ENCODE measurements at regions not wholly inside any gene's neighbourhood (a gene's known extent, or its start where the extent isn't known, plus 50 kb on each side); places are given as distances from the start of the nearest gene placed in this dataset.

DNA sequence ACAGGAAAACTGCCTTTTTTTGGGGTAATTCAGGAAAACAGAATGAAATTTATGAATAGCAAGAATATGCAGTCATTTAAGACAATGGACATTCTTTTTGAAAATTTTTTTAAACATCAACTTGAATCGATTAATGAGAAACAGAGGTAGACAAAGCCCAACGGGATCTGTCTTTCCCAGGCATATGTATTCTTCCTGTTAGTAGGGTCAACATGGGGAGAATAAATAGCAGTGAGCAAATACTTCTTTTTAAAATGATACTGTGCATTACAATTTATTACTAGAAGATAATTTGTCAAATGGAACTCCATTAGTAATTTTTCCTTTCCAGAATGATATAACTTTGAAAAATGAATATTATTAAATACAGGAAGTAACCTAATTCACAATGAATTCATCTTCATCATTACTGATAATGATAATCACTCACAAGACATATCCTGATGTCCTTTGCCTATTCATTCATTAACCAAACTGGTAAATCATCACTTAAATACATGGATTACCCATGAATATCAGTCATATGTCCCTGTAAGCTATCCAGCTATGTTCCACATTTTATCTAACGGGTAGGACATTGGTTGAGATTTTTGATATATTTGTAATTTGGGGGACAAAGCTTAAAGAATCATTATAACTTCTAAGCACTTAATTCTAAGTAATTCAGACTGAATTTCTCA, 209.2 kb upstream of the CDIN1 start:
- H2AFZ ChIP-seq (ENCODE audit: low read depth), result no peak overlapping the region
- H3K79me2 ChIP-seq (ENCODE audit: insufficient read depth, low read depth), result no peaks in the 10 kb centered on the region
- no peak overlapping the region for H3K27ac ChIP-seq
- no peaks in the 10 kb centered on the region for H3K27me3 ChIP-seq (ENCODE audit: insufficient read depth, low read depth)
- TF ChIP-seq, protein P1, sequence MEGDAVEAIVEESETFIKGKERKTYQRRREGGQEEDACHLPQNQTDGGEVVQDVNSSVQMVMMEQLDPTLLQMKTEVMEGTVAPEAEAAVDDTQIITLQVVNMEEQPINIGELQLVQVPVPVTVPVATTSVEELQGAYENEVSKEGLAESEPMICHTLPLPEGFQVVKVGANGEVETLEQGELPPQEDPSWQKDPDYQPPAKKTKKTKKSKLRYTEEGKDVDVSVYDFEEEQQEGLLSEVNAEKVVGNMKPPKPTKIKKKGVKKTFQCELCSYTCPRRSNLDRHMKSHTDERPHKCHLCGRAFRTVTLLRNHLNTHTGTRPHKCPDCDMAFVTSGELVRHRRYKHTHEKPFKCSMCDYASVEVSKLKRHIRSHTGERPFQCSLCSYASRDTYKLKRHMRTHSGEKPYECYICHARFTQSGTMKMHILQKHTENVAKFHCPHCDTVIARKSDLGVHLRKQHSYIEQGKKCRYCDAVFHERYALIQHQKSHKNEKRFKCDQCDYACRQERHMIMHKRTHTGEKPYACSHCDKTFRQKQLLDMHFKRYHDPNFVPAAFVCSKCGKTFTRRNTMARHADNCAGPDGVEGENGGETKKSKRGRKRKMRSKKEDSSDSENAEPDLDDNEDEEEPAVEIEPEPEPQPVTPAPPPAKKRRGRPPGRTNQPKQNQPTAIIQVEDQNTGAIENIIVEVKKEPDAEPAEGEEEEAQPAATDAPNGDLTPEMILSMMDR (conservative IDR thresholded peaks at IDR 0.05; ENCODE audit: low read depth, low read length), result no peak
- no peak overlapping the region for H3K9ac ChIP-seq
- no peaks in the 10 kb centered on the region for H3K4me1 ChIP-seq (ENCODE audit: low read depth, poor library complexity, severe bottlenecking)
- H3K4me2 ChIP-seq, result no peak overlapping the region
- no peak overlapping the region for H3K4me3 ChIP-seq (IDR thresholded peaks at IDR 0.05; ENCODE audit: insufficient read depth, low read depth, low read length)
- H3K36me3 ChIP-seq (ENCODE audit: insufficient read depth), result no peaks in the 10 kb centered on the region
- H4K20me1 ChIP-seq (ENCODE audit: insufficient read depth), result no peaks in the 10 kb centered on the region

DNA sequence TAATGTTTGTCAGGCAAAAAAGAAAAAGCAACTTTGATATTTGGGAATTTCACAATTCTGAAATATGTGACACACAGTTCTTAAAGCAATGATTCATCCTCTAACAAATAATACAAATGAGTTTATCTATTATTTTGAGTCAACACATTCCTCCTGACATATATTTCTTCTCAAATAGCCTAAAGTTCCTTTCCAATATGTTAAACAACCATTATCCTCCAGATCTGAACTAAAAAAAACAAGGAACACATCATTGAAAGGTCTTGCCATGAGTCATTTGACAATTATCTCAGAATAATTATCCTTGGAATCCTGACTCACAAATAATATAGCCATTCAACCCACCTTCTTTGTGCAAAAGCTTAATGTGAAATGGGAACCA, 208.7 kb upstream of the CDIN1 start:
- Histone ChIP-seq H3K4me1 (ENCODE audit: low read depth, poor library complexity, severe bottlenecking) (no peaks in the 10 kb centered on the region), H4K20me1 (ENCODE audit: insufficient read depth) (no peaks in the 10 kb centered on the region), H3K79me2 (ENCODE audit: insufficient read depth, low read depth) (no peaks in the 10 kb centered on the region), H3K27ac (no peak overlapping the region), H3K36me3 (ENCODE audit: insufficient read depth) (no peaks in the 10 kb centered on the region), H3K4me2 (no peak overlapping the region), H2AFZ (ENCODE audit: low read depth) (no peak overlapping the region), H3K4me3 (IDR thresholded peaks at IDR 0.05; ENCODE audit: insufficient read depth, low read depth, low read length) (no peak overlapping the region), H3K27me3 (ENCODE audit: insufficient read depth, low read depth) (no peaks in the 10 kb centered on the region), H3K9ac (no peak overlapping the region)
- TF ChIP-seq, protein P1 (conservative IDR thresholded peaks at IDR 0.05; ENCODE audit: low read depth, low read length), result no peak

DNA sequence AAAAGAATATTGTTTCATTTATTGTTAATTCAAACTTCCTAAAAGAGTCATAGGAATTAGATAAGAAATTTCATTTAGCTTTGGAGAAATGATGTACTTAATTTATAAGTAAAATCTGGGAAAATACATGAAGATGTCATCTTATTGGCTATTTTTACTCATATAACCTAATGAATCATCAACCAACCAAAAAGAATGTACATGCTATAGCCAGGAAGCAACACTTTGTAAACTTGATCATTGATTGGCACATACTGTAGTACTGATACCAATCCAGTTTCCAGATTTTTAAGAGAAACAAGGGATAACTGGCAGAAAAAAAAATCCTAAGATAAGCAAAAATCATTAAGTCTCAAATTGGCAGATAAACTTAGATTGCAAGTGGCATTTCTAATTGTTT, 207.9 kb upstream of the CDIN1 start:
- TF ChIP-seq, protein P1 (conservative IDR thresholded peaks at IDR 0.05; ENCODE audit: low read depth, low read length), result no peak
- no peaks in the 10 kb centered on the region for H3K36me3 ChIP-seq (ENCODE audit: insufficient read depth)
- no peak overlapping the region for H2AFZ ChIP-seq (ENCODE audit: low read depth)
- no peak overlapping the region for H3K9ac ChIP-seq
- H3K4me1 ChIP-seq (ENCODE audit: low read depth, poor library complexity, severe bottlenecking), result no peaks in the 10 kb centered on the region
- H3K27ac ChIP-seq, result no peak overlapping the region
- no peak overlapping the region for H3K4me3 ChIP-seq (IDR thresholded peaks at IDR 0.05; ENCODE audit: insufficient read depth, low read depth, low read length)
- no peaks in the 10 kb centered on the region for H3K27me3 ChIP-seq (ENCODE audit: insufficient read depth, low read depth)
- H3K79me2 ChIP-seq (ENCODE audit: insufficient read depth, low read depth), result no peaks in the 10 kb centered on the region
- no peak overlapping the region for H3K4me2 ChIP-seq
- no peaks in the 10 kb centered on the region for H4K20me1 ChIP-seq (ENCODE audit: insufficient read depth)

DNA sequence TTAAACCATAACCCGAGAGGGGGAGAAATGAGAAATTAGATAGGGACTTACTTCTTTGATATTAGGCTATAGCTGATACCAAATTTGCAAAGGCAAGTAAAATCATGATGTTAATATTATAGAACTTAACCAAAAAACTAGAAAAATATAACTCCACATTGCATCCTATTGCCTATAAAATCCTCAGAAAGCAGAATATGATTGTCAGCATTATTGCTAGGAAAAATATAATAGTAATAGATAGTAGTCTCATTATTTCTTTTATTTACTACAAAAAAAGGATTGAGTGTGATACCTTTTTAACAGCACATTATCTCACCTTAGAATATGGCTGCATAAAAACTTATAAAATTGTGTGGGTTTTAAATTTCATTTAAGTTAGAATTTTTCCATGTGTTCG, 206.5 kb upstream of the CDIN1 start:
- H3K4me3 ChIP-seq (IDR thresholded peaks at IDR 0.05; ENCODE audit: insufficient read depth, low read depth, low read length), result no peak overlapping the region
- TF ChIP-seq, protein P1 (conservative IDR thresholded peaks at IDR 0.05; ENCODE audit: low read depth, low read length), result no peak
- no peaks in the 10 kb centered on the region for H3K27me3 ChIP-seq (ENCODE audit: insufficient read depth, low read depth)
- H2AFZ ChIP-seq (ENCODE audit: low read depth), result no peak overlapping the region
- H3K79me2 ChIP-seq (ENCODE audit: insufficient read depth, low read depth), result no peaks in the 10 kb centered on the region
- no peaks in the 10 kb centered on the region for H3K4me1 ChIP-seq (ENCODE audit: low read depth, poor library complexity, severe bottlenecking)
- no peaks in the 10 kb centered on the region for H4K20me1 ChIP-seq (ENCODE audit: insufficient read depth)
- no peak overlapping the region for H3K27ac ChIP-seq
- no peaks in the 10 kb centered on the region for H3K36me3 ChIP-seq (ENCODE audit: insufficient read depth)
- H3K9ac ChIP-seq, result no peak overlapping the region
- H3K4me2 ChIP-seq, result no peak overlapping the region

Data from KMS-11 (cell line).